Esophagus muscularis mucosa (tissue), 4 donors: ENCODE measurements at regions not wholly inside any gene's neighbourhood (a gene's known extent, or its start where the extent isn't known, plus 50 kb on each side); places are given as distances from the start of the nearest gene placed in this dataset.

Experiments used
- DNase-seq: peaks from one replicate; pipeline ENCODE4 v3.0.0-alpha.2; 2017; ENCODE audit errors: extremely low spot score
- H3K27ac ChIP-seq, 4 donors: fragments of 200-600 bp; sonication (generic); replicated peaks in 1 of 4; 1 replicate in 3 of 4; 2 replicates in 1 of 4; pipeline ENCODE4 v1.5.1; 2016 to 2019; ENCODE audit warnings: mild to moderate bottlenecking in 1 of 4
- H3K27me3 ChIP-seq, 4 donors: fragments of 200-600 bp; sonication (generic); one replicate each; pipeline versions ENCODE4 v1.5.1 to v1.6.0; 2016 to 2019
- H3K36me3 ChIP-seq, 4 donors: fragments of 200-600 bp; sonication (generic); one replicate each; pipeline ENCODE4 v1.5.1; 2016 to 2019
- H3K4me1 ChIP-seq, 4 donors: fragments of 200-600 bp; sonication (generic); one replicate each; pipeline ENCODE4 v1.5.1; 2016 to 2019
- H3K4me3 ChIP-seq, 4 donors: fragments of 200-600 bp; sonication (generic); 1 replicate in 2 of 4; 2 replicates in 2 of 4; pipeline ENCODE4 v1.5.1; 2016 to 2019; ENCODE audit warnings: mild to moderate bottlenecking in 4 of 4, moderate library complexity in 1 of 4
- H3K9me3 ChIP-seq, 4 donors: fragments of 200-600 bp; sonication (generic); 1 replicate in 3 of 4; 2 replicates in 1 of 4; pipeline ENCODE4 v1.5.1; 2016 to 2019
- EP300 ChIP-seq: sonication (generic); formaldehyde crosslinking; IDR thresholded peaks from one replicate; pipeline ENCODE4 v1.6.1; 2017; ENCODE audit warnings: antibody characterized with exemption
- POLR2A ChIP-seq: fragments of 450-650 bp; IDR thresholded peaks from one replicate; pipeline ENCODE4 v1.6.1; 2017; ENCODE audit warnings: antibody characterized with exemption, moderate library complexity, mild to moderate bottlenecking, low read depth
- POLR2AphosphoS5 ChIP-seq, 2 donors: sonication (generic); formaldehyde crosslinking; IDR thresholded peaks; one replicate each; pipeline ENCODE4 v1.6.1; 2017; ENCODE audit warnings: antibody characterized with exemption in 2 of 2
- WGBS: methylation state at CpG from one replicate; pipeline ENCODE4 v1.1.5; 2018; 5-methylcytosine and 5-hydroxymethylcytosine counted together
- intact Hi-C: fragments of 100-400 bp; cut with DNase I; formaldehyde crosslinking; loops from one replicate; pipeline ENCODE4 v1.15.1; 2023
- TF ChIP-seq, protein P1 (sequence below), 3 experiments: fragments of 200-600 bp in 2 of 3; fragments of 450-650 bp in 1 of 3; sonication (generic) in 2 of 3; IDR thresholded peaks; one replicate each; pipeline ENCODE4 v1.5.1; 2017 to 2019; ENCODE audit warnings: antibody characterized with exemption in 3 of 3, mild to moderate bottlenecking in 2 of 3, moderate library complexity in 1 of 3

DNA sequence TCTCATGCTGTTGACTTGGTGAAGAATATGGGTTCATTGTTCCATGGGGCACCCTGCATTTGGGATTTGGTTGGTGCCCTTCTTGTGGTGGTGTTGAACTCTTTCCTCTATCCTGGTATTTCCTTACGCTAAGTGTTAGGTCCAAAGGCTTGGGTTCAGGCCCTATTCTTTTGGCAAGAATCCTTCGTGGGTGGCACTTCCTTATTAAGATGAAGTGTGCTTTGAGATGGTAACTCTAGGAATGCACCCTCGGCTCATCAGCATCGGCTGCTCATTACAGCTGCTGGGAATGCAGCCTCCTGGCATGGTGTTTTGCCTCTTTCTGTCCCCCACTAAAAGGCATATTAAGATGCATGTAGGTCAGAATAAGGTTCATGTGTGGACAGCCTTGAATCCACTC, 380.7 kb downstream of the RPS24 start:
- H3K27me3 ChIP-seq: no peaks in the 10 kb centered on the region
- no peaks in the 10 kb centered on the region for H3K36me3 ChIP-seq
- H3K9me3 ChIP-seq: no peaks in the 10 kb centered on the region
- TF ChIP-seq POLR2AphosphoS5 (IDR thresholded peaks at IDR 0.05): no peak
- TF ChIP-seq EP300: no peak
- TF ChIP-seq POLR2A: no peak
- TF ChIP-seq, protein P1, sequence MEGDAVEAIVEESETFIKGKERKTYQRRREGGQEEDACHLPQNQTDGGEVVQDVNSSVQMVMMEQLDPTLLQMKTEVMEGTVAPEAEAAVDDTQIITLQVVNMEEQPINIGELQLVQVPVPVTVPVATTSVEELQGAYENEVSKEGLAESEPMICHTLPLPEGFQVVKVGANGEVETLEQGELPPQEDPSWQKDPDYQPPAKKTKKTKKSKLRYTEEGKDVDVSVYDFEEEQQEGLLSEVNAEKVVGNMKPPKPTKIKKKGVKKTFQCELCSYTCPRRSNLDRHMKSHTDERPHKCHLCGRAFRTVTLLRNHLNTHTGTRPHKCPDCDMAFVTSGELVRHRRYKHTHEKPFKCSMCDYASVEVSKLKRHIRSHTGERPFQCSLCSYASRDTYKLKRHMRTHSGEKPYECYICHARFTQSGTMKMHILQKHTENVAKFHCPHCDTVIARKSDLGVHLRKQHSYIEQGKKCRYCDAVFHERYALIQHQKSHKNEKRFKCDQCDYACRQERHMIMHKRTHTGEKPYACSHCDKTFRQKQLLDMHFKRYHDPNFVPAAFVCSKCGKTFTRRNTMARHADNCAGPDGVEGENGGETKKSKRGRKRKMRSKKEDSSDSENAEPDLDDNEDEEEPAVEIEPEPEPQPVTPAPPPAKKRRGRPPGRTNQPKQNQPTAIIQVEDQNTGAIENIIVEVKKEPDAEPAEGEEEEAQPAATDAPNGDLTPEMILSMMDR (IDR thresholded peaks at IDR 0.05): no peak
- intact Hi-C loops: no loop called here
- no peak overlapping the region for H3K27ac ChIP-seq
- no peak for DNase-seq
- H3K4me1 ChIP-seq: peaks cover 0 to 12% (median 5%) of the 10 kb centered on the region in 4 donors
- WGBS: 61% methylated on average over 4 of the region's 4 CpGs
- H3K4me3 ChIP-seq: no peak overlapping the region

DNA sequence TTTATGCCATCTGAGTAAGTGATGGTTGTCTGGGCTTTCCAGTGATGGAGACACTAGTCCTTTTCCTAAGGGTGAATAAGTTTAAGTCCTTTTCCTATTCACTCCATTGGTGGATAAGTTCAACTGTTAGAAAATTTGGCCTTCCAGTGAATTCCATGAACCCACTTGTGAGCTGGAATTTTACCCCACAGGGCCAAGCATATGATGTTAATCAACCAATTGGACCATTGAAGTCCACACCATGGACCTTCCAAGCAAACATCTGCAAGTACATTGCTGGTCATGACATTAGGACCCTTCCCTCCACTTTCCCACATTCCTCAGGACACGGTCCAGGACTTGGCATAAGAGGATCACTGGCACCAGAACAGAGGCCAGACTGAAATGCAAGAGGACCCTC, 381.4 kb downstream of the RPS24 start:
- H3K9me3 ChIP-seq: no peaks in the 10 kb centered on the region
- TF ChIP-seq, protein P1 (IDR thresholded peaks at IDR 0.05): no peak
- TF ChIP-seq POLR2AphosphoS5 (IDR thresholded peaks at IDR 0.05) (no peak), EP300 (no peak)
- H3K27me3 ChIP-seq: no peaks in the 10 kb centered on the region
- intact Hi-C loops: no loop called here
- no peak overlapping the region for H3K4me3 ChIP-seq
- H3K27ac ChIP-seq: no peak overlapping the region
- no peak for DNase-seq
- peaks cover 0 to 12% (median 5%) of the 10 kb centered on the region in 4 donors for H3K4me1 ChIP-seq
- 92% methylated on average over 1 of the region's 1 CpG for WGBS
- H3K36me3 ChIP-seq: no peaks in the 10 kb centered on the region

DNA sequence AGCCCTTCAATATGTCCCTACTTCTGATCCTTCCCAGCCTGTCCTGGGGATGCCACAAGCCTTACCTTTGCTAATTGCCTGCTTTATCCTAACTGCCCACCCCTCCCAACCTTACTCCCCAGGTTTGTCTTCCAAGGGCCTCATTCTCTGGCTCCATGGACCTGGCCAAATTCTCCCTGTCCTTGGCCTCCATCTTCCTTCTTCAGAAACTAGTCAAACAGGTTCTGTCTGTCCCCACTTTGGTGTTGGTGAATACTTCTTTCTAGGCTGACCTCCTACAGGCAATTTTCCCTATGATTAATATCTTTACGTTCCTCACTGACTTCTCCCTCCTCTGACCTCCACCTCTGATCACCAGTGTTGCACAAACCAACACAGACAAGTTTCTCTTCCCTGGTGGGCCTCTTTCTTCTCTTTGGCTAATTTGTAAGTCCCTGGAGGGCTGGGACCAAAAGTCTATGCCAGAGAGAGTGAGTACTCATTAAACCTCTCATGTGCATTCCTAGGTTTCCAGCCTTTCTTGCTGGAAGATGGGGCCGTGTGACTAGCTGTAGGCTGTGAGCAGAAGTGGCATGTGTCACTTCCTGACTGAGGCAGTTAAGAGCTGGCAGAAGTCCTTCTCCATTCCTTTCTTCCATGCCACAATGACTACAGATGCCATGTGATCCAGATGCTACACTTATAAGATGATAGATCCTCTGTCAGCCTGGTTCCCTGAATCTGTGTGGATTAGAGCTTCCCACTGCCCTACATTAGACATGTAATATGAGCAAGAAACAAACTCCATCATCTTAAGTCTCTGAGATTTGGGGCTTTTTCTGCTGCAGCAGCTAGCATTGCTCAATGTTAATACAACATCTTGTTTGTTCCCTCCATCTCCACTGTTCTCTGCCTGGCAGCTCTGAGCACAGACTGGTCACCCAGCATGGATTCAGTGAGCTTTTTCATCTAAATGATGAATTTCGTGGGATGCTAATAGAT, 382.7 kb downstream of the RPS24 start:
- no peak for DNase-seq
- Histone ChIP-seq H3K27me3 (no peaks in the 10 kb centered on the region), H3K4me1 (peaks cover 0 to 12% (median 5%) of the 10 kb centered on the region in 4 donors), H3K4me3 (no peak overlapping the region), H3K27ac (no peak overlapping the region), H3K36me3 (no peaks in the 10 kb centered on the region), H3K9me3 (no peaks in the 10 kb centered on the region)
- TF ChIP-seq POLR2A (no peak), POLR2AphosphoS5 (IDR thresholded peaks at IDR 0.05) (no peak), EP300 (no peak)
- TF ChIP-seq, protein P1 (IDR thresholded peaks at IDR 0.05): no peak
- 80% methylated on average over 3 of the region's 3 CpGs for WGBS
- intact Hi-C loops: no loop called here

DNA sequence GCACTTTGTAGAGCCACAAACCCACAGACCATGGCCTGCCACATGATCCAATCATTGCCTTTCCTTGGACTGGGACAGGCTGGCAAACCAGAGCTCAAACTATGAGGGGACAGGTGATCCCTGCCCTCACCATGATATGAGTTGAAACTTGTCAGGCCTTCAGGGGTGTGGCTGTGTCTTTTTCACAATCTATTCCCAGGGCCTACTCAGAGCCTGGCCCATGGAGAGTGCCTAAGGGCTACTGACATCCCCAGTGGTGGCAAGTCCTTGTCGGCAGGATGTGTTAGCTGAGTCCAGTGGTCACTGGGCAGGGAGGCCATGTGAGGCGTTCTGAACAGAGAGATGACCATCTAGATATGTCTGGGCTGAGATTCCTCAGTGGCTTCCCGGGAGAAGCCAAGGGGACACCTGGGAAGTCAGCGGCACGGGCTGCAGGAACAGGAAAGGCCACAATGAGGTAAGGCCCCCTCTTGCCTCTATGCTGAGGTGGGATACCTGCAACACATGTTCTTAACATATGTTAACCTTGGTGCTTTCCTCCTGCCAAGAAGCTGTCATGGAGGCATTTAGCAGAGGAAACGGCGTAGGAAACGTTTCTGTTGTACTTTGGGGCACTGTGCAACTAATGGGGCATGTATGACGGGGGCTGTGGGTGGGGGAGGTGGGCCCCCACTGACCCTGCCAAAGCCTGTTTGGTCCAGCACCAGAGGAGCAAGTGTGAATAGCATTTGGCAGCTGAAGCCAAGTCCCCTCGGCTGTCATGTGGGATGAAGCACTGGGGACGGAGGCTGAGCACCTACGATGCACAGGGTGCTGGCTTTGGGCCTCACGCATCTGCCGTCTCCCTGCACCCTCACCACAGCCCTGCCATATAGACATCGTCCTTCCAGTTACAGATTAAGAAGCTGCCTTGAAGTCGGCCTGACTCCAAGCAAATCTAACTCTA, 384.0 kb downstream of the RPS24 start:
- intact Hi-C loops: no loop called here
- Histone ChIP-seq H3K9me3 (no peaks in the 10 kb centered on the region), H3K4me1 (peaks cover 0 to 12% (median 5%) of the 10 kb centered on the region in 4 donors), H3K27me3 (no peaks in the 10 kb centered on the region), H3K27ac (no peak overlapping the region), H3K4me3 (no peak overlapping the region), H3K36me3 (no peaks in the 10 kb centered on the region)
- TF ChIP-seq, protein P1 (IDR thresholded peaks at IDR 0.05): no peak
- TF ChIP-seq POLR2A (no peak), POLR2AphosphoS5 (IDR thresholded peaks at IDR 0.05) (no peak), EP300 (no peak)
- DNase-seq: no peak
- WGBS: 94% methylated on average over 15 of the region's 16 CpGs
